ENCODE measurements at regions not wholly inside any gene's neighbourhood (a gene's known extent, or its start where the extent isn't known, plus 50 kb on each side); places are given as distances from the start of the nearest gene placed in this dataset.

DNA sequence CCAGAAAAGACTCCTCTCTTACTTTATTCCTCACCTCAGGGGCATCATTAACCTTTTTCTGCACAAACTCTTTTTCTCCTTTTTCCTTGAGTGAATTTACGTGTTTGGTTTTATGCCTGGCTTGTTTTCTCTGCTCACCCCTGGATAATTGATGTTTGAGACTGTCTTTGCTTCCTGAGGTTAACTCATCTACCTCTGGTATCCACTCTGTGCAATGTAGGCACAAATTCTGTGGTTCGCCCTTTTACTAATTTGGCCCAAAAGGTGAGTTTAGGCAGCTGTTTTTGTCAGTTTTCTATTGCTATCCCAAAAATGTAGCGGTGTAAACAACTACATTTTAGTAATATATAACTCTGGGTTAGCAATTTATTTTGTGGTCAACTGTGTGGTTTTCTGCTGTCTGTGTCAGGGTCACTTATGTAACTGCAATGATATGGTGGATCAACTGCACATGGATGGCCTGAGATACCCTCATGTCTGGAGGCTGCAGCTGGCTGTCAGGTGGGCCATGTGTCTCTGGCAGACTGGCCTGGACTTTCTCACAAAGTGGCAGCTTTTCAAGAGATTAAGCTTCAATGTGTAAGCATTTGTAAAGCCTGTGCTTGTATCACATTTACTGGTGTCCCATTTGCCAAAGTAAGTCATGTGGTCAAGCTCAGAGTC is 329.7 kb downstream of the FSIP2 start:
- Histone ChIP-seq H3K36me3 (no peaks in the 10 kb centered on the region), H3K4me1 (replicated peaks) (no peaks in the 10 kb centered on the region), H3K9me3 (no peaks in the 10 kb centered on the region), H3K27ac (no peak overlapping the region), H3K27me3 (replicated peaks; ENCODE audit: insufficient read depth) (no peaks in the 10 kb centered on the region), H3K4me3 (no peak overlapping the region)
- WGBS, result 100% methylated on average over 3 of the region's 3 CpGs
- intact Hi-C loops (cut with DNase I), result no loop called here
- TF ChIP-seq, protein P1, sequence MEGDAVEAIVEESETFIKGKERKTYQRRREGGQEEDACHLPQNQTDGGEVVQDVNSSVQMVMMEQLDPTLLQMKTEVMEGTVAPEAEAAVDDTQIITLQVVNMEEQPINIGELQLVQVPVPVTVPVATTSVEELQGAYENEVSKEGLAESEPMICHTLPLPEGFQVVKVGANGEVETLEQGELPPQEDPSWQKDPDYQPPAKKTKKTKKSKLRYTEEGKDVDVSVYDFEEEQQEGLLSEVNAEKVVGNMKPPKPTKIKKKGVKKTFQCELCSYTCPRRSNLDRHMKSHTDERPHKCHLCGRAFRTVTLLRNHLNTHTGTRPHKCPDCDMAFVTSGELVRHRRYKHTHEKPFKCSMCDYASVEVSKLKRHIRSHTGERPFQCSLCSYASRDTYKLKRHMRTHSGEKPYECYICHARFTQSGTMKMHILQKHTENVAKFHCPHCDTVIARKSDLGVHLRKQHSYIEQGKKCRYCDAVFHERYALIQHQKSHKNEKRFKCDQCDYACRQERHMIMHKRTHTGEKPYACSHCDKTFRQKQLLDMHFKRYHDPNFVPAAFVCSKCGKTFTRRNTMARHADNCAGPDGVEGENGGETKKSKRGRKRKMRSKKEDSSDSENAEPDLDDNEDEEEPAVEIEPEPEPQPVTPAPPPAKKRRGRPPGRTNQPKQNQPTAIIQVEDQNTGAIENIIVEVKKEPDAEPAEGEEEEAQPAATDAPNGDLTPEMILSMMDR (IDR thresholded peaks at IDR 0.05), result no peak
- TF ChIP-seq POLR2A (IDR thresholded peaks at IDR 0.05) (no peak), POLR2AphosphoS5 (IDR thresholded peaks at IDR 0.05) (no peak)
- DNase-seq (ENCODE audit: low spot score), result no peak

DNA sequence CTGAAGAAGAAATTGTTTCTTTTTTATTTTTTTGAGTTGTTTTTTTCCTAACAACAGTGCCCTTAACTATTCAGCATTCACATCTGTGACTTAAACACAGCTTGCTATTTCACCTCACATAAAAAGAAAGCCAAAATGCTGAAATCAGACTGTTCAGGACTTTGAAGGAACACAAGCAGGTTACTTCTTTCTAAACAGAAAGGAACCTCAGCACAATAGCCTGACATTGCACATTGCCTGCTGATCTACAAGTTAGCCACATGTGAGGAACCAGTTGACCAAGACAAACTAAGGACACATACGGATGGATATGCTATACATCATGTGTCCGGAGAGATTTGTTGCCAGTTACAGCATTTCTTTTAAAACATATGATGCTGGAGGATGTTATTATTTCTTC is 331.1 kb downstream of the FSIP2 start:
- intact Hi-C loops (cut with DNase I), result no loop called here
- no peaks in the 10 kb centered on the region for H3K9me3 ChIP-seq
- no peaks in the 10 kb centered on the region for H3K4me1 ChIP-seq (replicated peaks)
- no peak for DNase-seq (ENCODE audit: low spot score)
- no peak overlapping the region for H3K4me3 ChIP-seq
- H3K27me3 ChIP-seq (replicated peaks; ENCODE audit: insufficient read depth), result no peaks in the 10 kb centered on the region
- no peaks in the 10 kb centered on the region for H3K36me3 ChIP-seq
- no peak overlapping the region for H3K27ac ChIP-seq
- 86% methylated on average over 2 of the region's 2 CpGs for WGBS
- no peak for TF ChIP-seq POLR2AphosphoS5 (IDR thresholded peaks at IDR 0.05)
- no peak for TF ChIP-seq POLR2A (IDR thresholded peaks at IDR 0.05)
- TF ChIP-seq, protein P1 (IDR thresholded peaks at IDR 0.05), result no peak

DNA sequence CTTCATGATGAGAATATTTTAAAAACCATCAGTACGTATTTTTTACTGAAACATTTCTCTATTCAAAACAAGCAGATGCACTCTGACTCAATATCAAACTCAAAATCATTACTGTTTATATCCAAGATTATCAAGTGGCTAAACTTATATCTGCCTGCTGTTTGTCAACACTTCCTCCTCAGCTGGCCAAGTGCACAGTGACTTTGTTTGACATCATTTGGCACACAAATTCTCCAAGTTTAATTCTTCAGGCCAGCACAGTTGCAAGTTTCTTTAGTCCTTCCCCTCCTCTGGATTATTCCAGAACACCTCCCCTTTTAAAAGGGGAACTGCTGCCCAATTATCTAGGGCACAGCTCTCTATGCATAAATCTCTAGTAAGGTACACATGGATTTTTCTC is 346.6 kb downstream of the FSIP2 start:
- Histone ChIP-seq H3K36me3 (no peaks in the 10 kb centered on the region), H3K9me3 (no peaks in the 10 kb centered on the region)
- intact Hi-C loops (cut with DNase I), result no loop called here

DNA sequence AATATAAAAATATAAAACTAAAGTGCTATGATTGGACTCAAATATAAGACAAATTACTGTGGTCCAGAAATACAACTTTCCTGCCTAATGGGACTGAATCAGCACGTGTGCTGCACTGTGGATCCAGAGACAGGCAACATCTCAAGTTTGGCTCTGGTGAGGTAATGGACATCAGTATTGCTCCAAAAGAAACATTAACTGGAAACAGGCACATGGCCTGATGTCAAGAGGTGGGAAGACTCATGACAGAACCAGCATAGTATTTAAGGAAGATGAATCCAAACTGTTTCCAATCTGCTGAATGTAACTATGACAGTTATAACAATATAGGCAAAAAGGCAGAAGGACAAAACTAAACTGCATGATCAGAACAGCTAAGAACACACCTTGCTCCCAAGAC is 354.6 kb downstream of the FSIP2 start:
- DNase-seq (ENCODE audit: low spot score), result no peak
- TF ChIP-seq, protein P1 (IDR thresholded peaks at IDR 0.05), result no peak
- TF ChIP-seq POLR2A (IDR thresholded peaks at IDR 0.05) (no peak), POLR2AphosphoS5 (IDR thresholded peaks at IDR 0.05) (no peak)
- intact Hi-C loops (cut with DNase I), result no loop called here
- H3K27ac ChIP-seq, result no peak overlapping the region
- H3K4me1 ChIP-seq (replicated peaks), result no peaks in the 10 kb centered on the region
- no peaks in the 10 kb centered on the region for H3K36me3 ChIP-seq
- H3K9me3 ChIP-seq, result no peaks in the 10 kb centered on the region
- WGBS, result 68% methylated on average over 1 of the region's 1 CpG
- no peak overlapping the region for H3K4me3 ChIP-seq
- no peaks in the 10 kb centered on the region for H3K27me3 ChIP-seq (replicated peaks; ENCODE audit: insufficient read depth)

More for the DNA sequence above, 346.6 kb downstream of the FSIP2 start:
- TF ChIP-seq POLR2AphosphoS5 (IDR thresholded peaks at IDR 0.05) (no peak), POLR2A (IDR thresholded peaks at IDR 0.05) (no peak)
- TF ChIP-seq, protein P1 (IDR thresholded peaks at IDR 0.05), result no peak
- Histone ChIP-seq H3K4me1 (replicated peaks) (no peaks in the 10 kb centered on the region), H3K4me3 (no peak overlapping the region), H3K27ac (no peak overlapping the region), H3K27me3 (replicated peaks; ENCODE audit: insufficient read depth) (no peaks in the 10 kb centered on the region)
- WGBS, result 75% methylated on average over 1 of the region's 1 CpG
- no peak for DNase-seq (ENCODE audit: low spot score)

DNA sequence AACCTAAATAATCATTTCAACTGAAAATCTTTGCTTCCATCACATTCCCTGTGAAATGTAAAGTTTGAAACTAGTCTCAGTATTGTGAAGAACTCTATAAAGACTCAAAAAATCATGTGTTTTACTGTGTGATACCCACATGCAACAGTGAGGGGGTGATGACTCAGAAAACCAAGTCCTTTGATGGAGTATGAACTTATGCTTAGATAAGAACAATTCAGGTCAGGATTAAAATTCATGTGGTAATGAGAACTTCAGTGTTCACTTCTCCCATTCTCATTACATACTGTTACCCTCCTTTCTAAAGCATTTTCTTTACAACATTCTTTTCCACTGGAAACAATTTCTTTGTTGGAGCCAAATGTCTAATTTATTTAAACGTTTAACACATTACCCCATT is 360.2 kb downstream of the FSIP2 start:
- DNase-seq (ENCODE audit: low spot score), result no peak
- no peaks in the 10 kb centered on the region for H3K27me3 ChIP-seq (replicated peaks; ENCODE audit: insufficient read depth)
- 39% methylated on average over 1 of the region's 1 CpG for WGBS
- no peaks in the 10 kb centered on the region for H3K9me3 ChIP-seq
- H3K27ac ChIP-seq, result no peak overlapping the region
- no peak overlapping the region for H3K4me3 ChIP-seq
- no peaks in the 10 kb centered on the region for H3K4me1 ChIP-seq (replicated peaks)
- intact Hi-C loops (cut with DNase I), result no loop called here
- H3K36me3 ChIP-seq, result no peaks in the 10 kb centered on the region
- TF ChIP-seq POLR2AphosphoS5 (IDR thresholded peaks at IDR 0.05), result no peak
- TF ChIP-seq, protein P1 (IDR thresholded peaks at IDR 0.05), result no peak
- TF ChIP-seq POLR2A (IDR thresholded peaks at IDR 0.05), result no peak

All from prostate gland (tissue), 2 donors.